GM18502 (cell line): ENCODE measurements at regions not wholly inside any gene's neighbourhood (a gene's known extent, or its start where the extent isn't known, plus 50 kb on each side); places are given as distances from the start of the nearest gene placed in this dataset.

Experiments used
- ATAC-seq: cut with Tn5 transposase; IDR thresholded peaks from one replicate; pipeline ENCODE4 v1.9.1; 2021; ENCODE audit warnings: mild to moderate bottlenecking; ENCODE audit not compliant: unreplicated experiment, poor library complexity

- no peak for ATAC-seq
Observed at GRCh38 chr21:17988102-17988437, 168.9 kb upstream of the C21orf91 start.

GRCh38 chr21:17987382-17988101 is 168.4 kb upstream of the C21orf91 start:
- ATAC-seq = no peak

GRCh38 chr21:17981060-17981740 is 162.0 kb upstream of the C21orf91 start:
- ATAC-seq = no peak

GRCh38 chr21:17979763-17980162 is 160.6 kb upstream of the C21orf91 start:
- ATAC-seq = no peak

GRCh38 chr21:17978895-17979294 is 159.7 kb upstream of the C21orf91 start:
- ATAC-seq = no peak

GRCh38 chr21:17976691-17977090 is 157.5 kb upstream of the C21orf91 start:
- ATAC-seq = no peak

GRCh38 chr21:17976139-17976538 is 157.0 kb upstream of the C21orf91 start:
- ATAC-seq = no peak

- no peak for ATAC-seq
Observed at GRCh38 chr21:17967319-17967718, 148.2 kb upstream of the C21orf91 start.

- no peak for ATAC-seq
Observed at GRCh38 chr21:17964716-17965115, 145.6 kb upstream of the C21orf91 start.

- ATAC-seq = no peak
Observed at GRCh38 chr21:17964199-17964598, 145.0 kb upstream of the C21orf91 start.

- no peak for ATAC-seq
Observed at GRCh38 chr21:17950591-17950990, 131.4 kb upstream of the C21orf91 start.

- ATAC-seq = no peak
Observed at GRCh38 chr21:17949421-17949820, 130.3 kb upstream of the C21orf91 start.

GRCh38 chr21:17947531-17947930 is 128.4 kb upstream of the C21orf91 start:
- no peak for ATAC-seq

- ATAC-seq = peak; percentile 61
Observed at GRCh38 chr21:17931080-17931479, 111.9 kb upstream of the C21orf91 start.

GRCh38 chr21:17930093-17930492 is 110.9 kb upstream of the C21orf91 start:
- ATAC-seq = no peak

- no peak for ATAC-seq
Observed at GRCh38 chr21:17929510-17929909, 110.4 kb upstream of the C21orf91 start.

- ATAC-seq = no peak
Observed at GRCh38 chr21:17925899-17926298, 106.7 kb upstream of the C21orf91 start.

GRCh38 chr21:17925000-17925610 is 105.9 kb upstream of the C21orf91 start:
- ATAC-seq = peak; percentile 96

- ATAC-seq = no peak
Observed at GRCh38 chr21:17921579-17922530, 102.7 kb upstream of the C21orf91 start.

- no peak for ATAC-seq
Observed at GRCh38 chr21:17915976-17916375, 96.8 kb upstream of the C21orf91 start.

GRCh38 chr21:17911628-17912027 is 92.5 kb upstream of the C21orf91 start:
- no peak for ATAC-seq
